SK-N-SH (cell line): ENCODE measurements at regions not wholly inside any gene's neighbourhood (a gene's known extent, or its start where the extent isn't known, plus 50 kb on each side); places are given as distances from the start of the nearest gene placed in this dataset.

ENCODE experiments used
- CTCF ChIA-PET: fragments of 300-600, 350-600 bp; formaldehyde crosslinking; extraction: SDS; loops from one replicate; lab custom pipeline; 2021; lab: Yijun Ruan, JAX
- POLR2A ChIA-PET: fragments of 350-600 bp; sonication (Branson Sonifier 250); formaldehyde crosslinking; extraction: SDS; loops from one replicate; lab custom pipeline; 2020; ENCODE audit warnings: antibody characterized with exemption, inconsistent platforms; lab: Yijun Ruan, JAX
- DNase-seq: peaks from one replicate; pipeline ENCODE4 v3.0.0; 2012
- H2AFZ ChIP-seq: fragments of 200-600 bp; sonication (generic); 2 replicates; pipeline ENCODE4 v1.8.1; 2016; ENCODE audit warnings: antibody characterized with exemption, mild to moderate bottlenecking, low read depth
- H3F3A ChIP-seq: fragments of 200-600 bp; sonication (generic); replicated peaks from 2 replicates; pipeline ENCODE3; 2016; ENCODE audit warnings: antibody characterized with exemption, mild to moderate bottlenecking; ENCODE audit not compliant: insufficient read depth
- H3K27ac ChIP-seq, 2 experiments: fragments of 200-500 bp in 1 of 2; fragments of 200-600 bp in 1 of 2; sonication (Bioruptor generic) in 1 of 2; sonication (generic), shearing (Covaris generic) in 1 of 2; 2 replicates each; pipeline versions ENCODE4 v1.5.1 to v1.6.1; 2014 to 2016; ENCODE audit warnings: low read depth in 2 of 2, inconsistent platforms in 1 of 2, low read length in 1 of 2, mild to moderate bottlenecking in 1 of 2, mixed read lengths in 1 of 2
- H3K27me3 ChIP-seq: fragments of 200-600 bp; sonication (generic), shearing (Covaris generic); 2 replicates; pipeline ENCODE4 v1.6.1; 2016; ENCODE audit warnings: mixed run types; ENCODE audit not compliant: insufficient read depth
- H3K36me3 ChIP-seq, 2 experiments: fragments of 200-500 bp in 1 of 2; fragments of 200-600 bp in 1 of 2; sonication (Bioruptor generic) in 1 of 2; sonication (generic) in 1 of 2; replicated peaks in 1 of 2; 2 replicates each; pipeline versions ENCODE3 to v1.5.1; 2014 to 2016; ENCODE audit warnings: low read length in 1 of 2, mild to moderate bottlenecking in 1 of 2; ENCODE audit not compliant: insufficient read depth in 2 of 2, control insufficient read depth in 1 of 2
- H3K4me1 ChIP-seq, 2 experiments: fragments of 200-500 bp in 1 of 2; fragments of 200-600 bp in 1 of 2; sonication (Bioruptor generic) in 1 of 2; sonication (generic), shearing (Covaris generic) in 1 of 2; 2 replicates each; pipeline versions ENCODE4 v1.5.1 to v1.6.1; 2014 to 2016; ENCODE audit warnings: low read depth in 1 of 2, low read length in 1 of 2, mixed run types in 1 of 2; ENCODE audit not compliant: insufficient read depth in 2 of 2, control insufficient read depth in 1 of 2
- H3K4me2 ChIP-seq: fragments of 200-600 bp; sonication (generic), shearing (Covaris generic); 2 replicates; pipeline ENCODE4 v1.6.1; 2017; ENCODE audit warnings: mixed run types
- H3K4me3 ChIP-seq, 2 experiments: fragments of 200-500 bp in 1 of 2; fragments of 200-600 bp in 1 of 2; sonication (Bioruptor generic) in 1 of 2; sonication (generic), shearing (Covaris generic) in 1 of 2; 2 replicates each; pipeline versions ENCODE4 v1.5.1 to v1.8.1; 2014 to 2016; ENCODE audit warnings: low read depth in 2 of 2, inconsistent platforms in 1 of 2, low read length in 1 of 2, mild to moderate bottlenecking in 1 of 2, mixed read lengths in 1 of 2, moderate library complexity in 1 of 2
- H3K79me2 ChIP-seq: fragments of 200-600 bp; sonication (generic); 2 replicates; pipeline ENCODE4 v1.8.1; 2017; ENCODE audit warnings: mild to moderate bottlenecking; ENCODE audit not compliant: insufficient read depth
- H3K9ac ChIP-seq: fragments of 200-600 bp; sonication (generic); 2 replicates; pipeline ENCODE4 v1.6.1; 2017; ENCODE audit warnings: mixed run types
- H3K9me2 ChIP-seq: fragments of 200-600 bp; sonication (generic); 2 replicates; pipeline ENCODE4 v1.6.1; 2017; ENCODE audit warnings: mixed run types
- H3K9me3 ChIP-seq: fragments of 200-600 bp; sonication (generic); 2 replicates; pipeline ENCODE4 v1.6.1; 2017; ENCODE audit warnings: mixed run types, mild to moderate bottlenecking, moderate library complexity
- H4K20me1 ChIP-seq: fragments of 200-600 bp; sonication (generic); 2 replicates; pipeline ENCODE4 v1.6.1; 2017; ENCODE audit warnings: mild to moderate bottlenecking, mixed run types; ENCODE audit not compliant: insufficient read depth
- CHD2 ChIP-seq: fragments of 150-350 bp; IDR thresholded peaks from 2 replicates; pipeline ENCODE4 v1.6.1; 2018; ENCODE audit warnings: low read length; ENCODE audit not compliant: partially characterized antibody
- EP300 ChIP-seq, 2 experiments: IDR thresholded peaks; 2 replicates each; pipeline versions ENCODE4 v1.4.0 to v1.6.1; 2012; ENCODE audit warnings: borderline replicate concordance in 1 of 2, low read depth in 1 of 2, low read length in 1 of 2
- FOXJ3 ChIP-seq: sonication (generic); formaldehyde crosslinking; IDR thresholded peaks from 2 replicates; pipeline ENCODE4 v1.5.1; 2020; ENCODE audit warnings: mild to moderate bottlenecking, missing genetic modification reagents
- FOXM1 ChIP-seq: IDR thresholded peaks from 2 replicates; pipeline ENCODE4 v1.4.0; 2012; ENCODE audit warnings: low read depth, mild to moderate bottlenecking
- GABPA ChIP-seq: IDR thresholded peaks from 2 replicates; pipeline ENCODE4 v1.4.0; 2012; ENCODE audit warnings: low read depth, mild to moderate bottlenecking
- JUND ChIP-seq: IDR thresholded peaks from 2 replicates; pipeline ENCODE4 v1.4.0; 2012
- NFIC ChIP-seq: IDR thresholded peaks from 2 replicates; pipeline ENCODE4 v1.4.0; 2012; ENCODE audit warnings: borderline replicate concordance
- NRF1 ChIP-seq: IDR thresholded peaks from 2 replicates; pipeline ENCODE4 v1.6.1; 2012; ENCODE audit warnings: low read depth, mild to moderate bottlenecking, low read length
- POLR2AphosphoS5 ChIP-seq: IDR thresholded peaks from 2 replicates; pipeline ENCODE4 v1.6.1; 2012; ENCODE audit warnings: low read depth, low read length
- RAD21 ChIP-seq: IDR thresholded peaks from 2 replicates; pipeline ENCODE4 v1.6.1; 2012; ENCODE audit warnings: mild to moderate bottlenecking, low read length
- RCOR1 ChIP-seq: fragments of 150-350 bp; IDR thresholded peaks from 2 replicates; pipeline ENCODE4 v1.6.1; 2017; ENCODE audit warnings: antibody characterized with exemption, low read length
- REST ChIP-seq: IDR thresholded peaks from 2 replicates; pipeline ENCODE4 v1.6.1; 2012; ENCODE audit warnings: mild to moderate bottlenecking, low read depth, low read length, moderate library complexity
- RFX5 ChIP-seq: IDR thresholded peaks from 2 replicates; pipeline ENCODE4 v1.6.1; 2012; ENCODE audit warnings: mild to moderate bottlenecking, improper control_type of control experiment, low read length
- RXRA ChIP-seq: IDR thresholded peaks from 2 replicates; pipeline ENCODE4 v1.4.0; 2012; ENCODE audit warnings: low read depth, mild to moderate bottlenecking, borderline replicate concordance
- SIN3A ChIP-seq: IDR thresholded peaks from 2 replicates; pipeline ENCODE4 v1.6.1; 2012; ENCODE audit warnings: low read depth, mild to moderate bottlenecking, low read length, moderate library complexity, borderline replicate concordance
- SMC3 ChIP-seq: IDR thresholded peaks from 2 replicates; pipeline ENCODE4 v1.6.1; 2012; ENCODE audit warnings: low read depth, low read length, improper control_type of control experiment
- WGBS: methylation state at CpG from one replicate; pipeline ENCODE4 v1.1.6; 2017; ENCODE audit warnings: low lambda C conversion rate; 5-methylcytosine and 5-hydroxymethylcytosine counted together
- TF ChIP-seq, protein P1 (sequence below): IDR thresholded peaks from 2 replicates; pipeline ENCODE4 v1.4.0; 2012; ENCODE audit warnings: low read depth
- TF ChIP-seq, protein P2 (sequence below): IDR thresholded peaks from 2 replicates; pipeline ENCODE4; 2012

DNA sequence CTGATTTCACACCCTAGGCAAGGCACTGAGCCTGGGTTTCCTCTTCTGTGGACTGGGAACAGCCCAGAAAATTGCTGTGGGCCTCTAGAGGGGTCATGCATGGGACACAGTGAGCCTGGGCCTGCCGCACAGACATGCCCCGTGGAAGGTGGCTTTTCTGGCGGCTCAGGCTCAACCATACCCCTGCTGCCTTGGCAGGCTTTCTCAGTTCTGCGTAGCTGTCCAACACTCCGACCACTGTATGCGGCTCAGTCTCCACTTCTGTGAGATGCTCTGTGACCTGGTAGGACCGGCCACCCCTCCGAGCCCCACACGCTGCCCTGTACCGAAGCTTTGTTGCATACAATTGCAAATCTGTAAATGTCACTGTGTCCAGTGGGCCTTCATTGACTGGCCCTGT is 126.3 kb downstream of the UQCRFS1 start:
- WGBS: 35% methylated on average over 9 of the region's 10 CpGs
- Histone ChIP-seq H3K27me3 (peaks cover 30% of the 10 kb centered on the region; the same call in 1 of the 2 replicates), H3K4me2 (no peak overlapping the region), H3K9me3 (no peaks in the 10 kb centered on the region), H2AFZ (no peak overlapping the region), H3K9ac (no peak overlapping the region), H3K4me1 (no peaks in the 10 kb centered on the region), H3K36me3 (no peaks in the 10 kb centered on the region), H3F3A (no peaks in the 10 kb centered on the region), H3K9me2 (no peaks in the 10 kb centered on the region), H3K79me2 (no peaks in the 10 kb centered on the region), H3K4me3 (no peak overlapping the region), H4K20me1 (no peaks in the 10 kb centered on the region), H3K27ac (no peak overlapping the region)
- CTCF ChIA-PET: no interaction called here
- TF ChIP-seq NFIC (no peak), NRF1 (no peak), GABPA (no peak), SMC3 (no peak), FOXM1 (no peak), EP300 (IDR thresholded peaks at IDR 0.05; ENCODE audit: borderline replicate concordance in 1 of 2, low read depth in 1 of 2, low read length in 1 of 2) (no peak), POLR2AphosphoS5 (no peak), SIN3A (no peak), RAD21 (no peak), REST (no peak), RFX5 (no peak), RXRA (no peak), CHD2 (no peak), JUND (no peak), FOXJ3 (CRISPR knock-in tag) (no peak), RCOR1 (no peak)
- TF ChIP-seq, protein P1, sequence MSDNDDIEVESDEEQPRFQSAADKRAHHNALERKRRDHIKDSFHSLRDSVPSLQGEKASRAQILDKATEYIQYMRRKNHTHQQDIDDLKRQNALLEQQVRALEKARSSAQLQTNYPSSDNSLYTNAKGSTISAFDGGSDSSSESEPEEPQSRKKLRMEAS: no peak
- TF ChIP-seq, protein P2, sequence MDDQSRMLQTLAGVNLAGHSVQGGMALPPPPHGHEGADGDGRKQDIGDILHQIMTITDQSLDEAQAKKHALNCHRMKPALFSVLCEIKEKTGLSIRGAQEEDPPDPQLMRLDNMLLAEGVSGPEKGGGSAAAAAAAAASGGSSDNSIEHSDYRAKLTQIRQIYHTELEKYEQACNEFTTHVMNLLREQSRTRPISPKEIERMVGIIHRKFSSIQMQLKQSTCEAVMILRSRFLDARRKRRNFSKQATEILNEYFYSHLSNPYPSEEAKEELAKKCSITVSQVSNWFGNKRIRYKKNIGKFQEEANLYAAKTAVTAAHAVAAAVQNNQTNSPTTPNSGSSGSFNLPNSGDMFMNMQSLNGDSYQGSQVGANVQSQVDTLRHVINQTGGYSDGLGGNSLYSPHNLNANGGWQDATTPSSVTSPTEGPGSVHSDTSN: no peak
- no peak for DNase-seq
- POLR2A ChIA-PET: no interaction called here
